Endothelial cell of umbilical vein (primary cell): ENCODE measurements at regions not wholly inside any gene's neighbourhood (a gene's known extent, or its start where the extent isn't known, plus 50 kb on each side); places are given as distances from the start of the nearest gene placed in this dataset.

Experiments used
- BruUV-seq: library from RNA; stranded (reverse); fragments of 400-500 nt; replicated peaks from 2 replicates; lab custom pipeline; 2021; lab: Mats Ljungman, UMichigan
- CTCF ChIA-PET: fragments of 300-600, 350-600 bp; sonication (Branson Sonifier 250); formaldehyde crosslinking; loops from one replicate; lab custom pipeline; 2021; ENCODE audit warnings: antibody characterized with exemption, inconsistent platforms; lab: Charles Lee
- POLR2A ChIA-PET: fragments of 300-600, 350-600 bp; sonication (Branson Sonifier 250); formaldehyde crosslinking; loops from one replicate; lab custom pipeline; 2021; ENCODE audit warnings: antibody characterized with exemption, inconsistent platforms; lab: Charles Lee
- DNase-seq: peaks from one replicate; pipeline ENCODE4 v3.0.0-alpha.2; 2011; ENCODE audit warnings: low read depth, low spot score
- FAIRE-seq: peaks from 2 replicates; lab custom pipeline; 2011; peaks lifted over from hg19 to GRCh38; lab: Jason Lieb, UNC
- H2AFZ ChIP-seq: 2 replicates; pipeline ENCODE4 v1.6.0; 2012; ENCODE audit warnings: low read depth, low read length, control low read depth, inconsistent platforms
- H3K27ac ChIP-seq: 2 replicates; pipeline ENCODE4 v1.5.1; 2011; ENCODE audit warnings: low read depth, mild to moderate bottlenecking, control low read depth, low read length, moderate library complexity; ENCODE audit not compliant: insufficient read depth
- H3K27me3 ChIP-seq, 2 experiments: 2 replicates each; pipeline versions ENCODE4 v1.6.0 to v1.6.1; 2011; ENCODE audit warnings: low read length in 2 of 2, mixed read lengths in 1 of 2; ENCODE audit not compliant: control insufficient read depth in 2 of 2, insufficient read depth in 2 of 2
- H3K36me3 ChIP-seq, 2 experiments: 2 replicates in 1 of 2; 3 replicates in 1 of 2; pipeline ENCODE4 v1.5.1; 2011; ENCODE audit warnings: low read length in 2 of 2, mild to moderate bottlenecking in 1 of 2, moderate library complexity in 1 of 2; ENCODE audit not compliant: control insufficient read depth in 2 of 2, insufficient read depth in 2 of 2; ENCODE audit errors: extremely low read depth in 1 of 2
- H3K4me1 ChIP-seq: 3 replicates; pipeline ENCODE4 v1.5.1; 2011; ENCODE audit warnings: mild to moderate bottlenecking, low read length; ENCODE audit not compliant: control insufficient read depth, insufficient read depth; ENCODE audit errors: extremely low read depth
- H3K4me2 ChIP-seq: 2 replicates; pipeline ENCODE4 v1.6.1; 2011; ENCODE audit warnings: low read length, control low read depth, mixed read lengths; ENCODE audit not compliant: insufficient read depth
- H3K4me3 ChIP-seq, 3 experiments: fragments of 200-600 bp in 1 of 3; sonication (generic), shearing (Covaris generic) in 1 of 3; replicated peaks in 1 of 3; 2 replicates each; pipeline ENCODE4 v1.5.1; 2011 to 2016; ENCODE audit warnings: control low read depth in 3 of 3, low read length in 3 of 3, mild to moderate bottlenecking in 2 of 3, inconsistent platforms in 1 of 3, low read depth in 1 of 3, moderate library complexity in 1 of 3; ENCODE audit not compliant: insufficient read depth in 1 of 3
- H3K79me2 ChIP-seq: 2 replicates; pipeline ENCODE4 v1.6.0; 2012; ENCODE audit warnings: low read length, inconsistent platforms; ENCODE audit not compliant: control insufficient read depth, insufficient read depth
- H3K9ac ChIP-seq: replicated peaks from 2 replicates; pipeline ENCODE3; 2011; ENCODE audit warnings: low read length, control low read depth; ENCODE audit not compliant: insufficient read depth; ENCODE audit errors: extremely low read depth
- H3K9me1 ChIP-seq: replicated peaks from 3 replicates; pipeline ENCODE4 v1.6.0; 2011; ENCODE audit warnings: mild to moderate bottlenecking, low read length; ENCODE audit not compliant: control insufficient read depth, insufficient read depth; ENCODE audit errors: extremely low read depth
- H3K9me3 ChIP-seq: replicated peaks from 2 replicates; pipeline ENCODE4 v1.5.1; 2012; ENCODE audit warnings: low read length, inconsistent platforms; ENCODE audit not compliant: control insufficient read depth, insufficient read depth
- H4K20me1 ChIP-seq: replicated peaks from 2 replicates; pipeline ENCODE3; 2011; ENCODE audit warnings: mild to moderate bottlenecking, low read length; ENCODE audit not compliant: control insufficient read depth, insufficient read depth; ENCODE audit errors: extremely low read depth
- EZH2 ChIP-seq: IDR thresholded peaks from 2 replicates; pipeline ENCODE4 v1.6.1; 2012; ENCODE audit warnings: borderline replicate concordance, low read depth, mild to moderate bottlenecking, moderate library complexity, low read length, inconsistent platforms; ENCODE audit not compliant: severe bottlenecking
- FOS ChIP-seq: IDR thresholded peaks from 2 replicates; pipeline ENCODE4 v1.6.1; 2011; ENCODE audit warnings: mild to moderate bottlenecking, low read length, moderate library complexity, borderline replicate concordance; ENCODE audit not compliant: insufficient read depth
- GATA2 ChIP-seq: IDR thresholded peaks from 2 replicates; pipeline ENCODE4 v1.7.0; 2011; ENCODE audit warnings: low read depth, mild to moderate bottlenecking, moderate library complexity, mixed read lengths, low read length; ENCODE audit not compliant: insufficient read length, insufficient read depth
- JUN ChIP-seq: IDR thresholded peaks from 2 replicates; pipeline ENCODE4 v1.6.1; 2011; ENCODE audit warnings: borderline replicate concordance, low read depth; ENCODE audit not compliant: insufficient read length, insufficient read depth
- MYC ChIP-seq: IDR thresholded peaks from one replicate; pipeline ENCODE4 v1.6.1; 2011; ENCODE audit warnings: mild to moderate bottlenecking, low read depth, low read length
- POLR2A ChIP-seq: IDR thresholded peaks from 2 replicates; pipeline ENCODE4 v1.6.1; 2012; ENCODE audit warnings: low read depth, mild to moderate bottlenecking, control low read depth, low read length
- POLR2AphosphoS5 ChIP-seq: IDR thresholded peaks from 2 replicates; pipeline ENCODE4 v1.6.1; 2012; ENCODE audit warnings: low read depth, mild to moderate bottlenecking, control low read depth, low read length, moderate library complexity; ENCODE audit not compliant: insufficient read depth
- dilution Hi-C: fragments of 300-500 bp; cut with MboI; formaldehyde crosslinking; loops from one replicate; pipeline ENCODE4 v1.15.0; 2019; ENCODE audit warnings: low sequenced_read_pairs; ENCODE audit not compliant: extremely low pct_ligation_motif_present
- intact Hi-C: fragments of 100-400 bp; cut with micrococcal nuclease; formaldehyde crosslinking; loops from one replicate; pipeline ENCODE4 v1.10.0; 2022
- TF ChIP-seq, protein P1 (sequence below), 2 donors: IDR thresholded peaks; 1 replicate in 1 of 2; 2 replicates in 1 of 2; pipeline ENCODE4 v1.5.1; 2011; ENCODE audit warnings: low read length in 2 of 2, mild to moderate bottlenecking in 2 of 2, moderate library complexity in 2 of 2, control low read depth in 1 of 2, inconsistent platforms in 1 of 2, low read depth in 1 of 2; ENCODE audit not compliant: insufficient read depth in 1 of 2; ENCODE audit errors: extremely low read depth in 1 of 2
- TF ChIP-seq, protein P2 (sequence below): IDR thresholded peaks from 2 replicates; pipeline ENCODE4 v1.6.1; 2011; ENCODE audit not compliant: insufficient read depth, insufficient read length

DNA sequence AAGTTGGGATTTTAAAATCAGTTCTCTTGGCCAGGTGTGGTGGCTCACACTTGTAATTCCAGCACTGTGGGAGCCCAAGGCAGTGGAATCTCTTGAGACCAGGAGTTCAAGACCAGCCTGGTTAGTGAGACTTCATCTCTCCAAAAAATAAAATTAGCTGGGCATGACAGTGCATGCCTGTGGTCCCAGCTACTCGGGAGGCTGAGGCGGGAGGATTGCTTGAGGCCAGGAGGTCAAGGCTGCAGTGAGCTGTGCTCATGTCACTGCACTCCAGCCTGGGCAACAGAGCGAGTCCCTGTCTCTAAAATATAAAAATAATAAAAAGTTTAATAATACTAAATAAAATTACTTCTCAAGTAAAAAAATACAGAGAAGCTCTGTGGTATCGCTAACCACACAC, 77.5 kb downstream of the FOXA2 start:
- H3K9me1 ChIP-seq, result no peaks in the 10 kb centered on the region
- H4K20me1 ChIP-seq, result no peaks in the 10 kb centered on the region
- no peak overlapping the region for H3K4me2 ChIP-seq
- POLR2A ChIA-PET, result no interaction called here
- FAIRE-seq (no peak), DNase-seq (no peak)
- no peaks in the 10 kb centered on the region for H3K36me3 ChIP-seq
- H3K4me3 ChIP-seq, result no peak overlapping the region
- H3K27me3 ChIP-seq, result peaks cover 2 to 4% of the 10 kb centered on the region in 2 experiments
- peaks cover 3% of the 10 kb centered on the region for H3K4me1 ChIP-seq
- no peak overlapping the region for H2AFZ ChIP-seq
- intact Hi-C loops (no loop called here), dilution Hi-C loops (no loop called here)
- no peaks in the 10 kb centered on the region for H3K79me2 ChIP-seq
- no peak overlapping the region for H3K27ac ChIP-seq
- BruUV-seq, result no TSS peak
- TF ChIP-seq FOS (no peak), EZH2 (no peak), POLR2A (no peak), JUN (no peak), POLR2AphosphoS5 (no peak), GATA2 (no peak), MYC (no peak)
- TF ChIP-seq, protein P1, sequence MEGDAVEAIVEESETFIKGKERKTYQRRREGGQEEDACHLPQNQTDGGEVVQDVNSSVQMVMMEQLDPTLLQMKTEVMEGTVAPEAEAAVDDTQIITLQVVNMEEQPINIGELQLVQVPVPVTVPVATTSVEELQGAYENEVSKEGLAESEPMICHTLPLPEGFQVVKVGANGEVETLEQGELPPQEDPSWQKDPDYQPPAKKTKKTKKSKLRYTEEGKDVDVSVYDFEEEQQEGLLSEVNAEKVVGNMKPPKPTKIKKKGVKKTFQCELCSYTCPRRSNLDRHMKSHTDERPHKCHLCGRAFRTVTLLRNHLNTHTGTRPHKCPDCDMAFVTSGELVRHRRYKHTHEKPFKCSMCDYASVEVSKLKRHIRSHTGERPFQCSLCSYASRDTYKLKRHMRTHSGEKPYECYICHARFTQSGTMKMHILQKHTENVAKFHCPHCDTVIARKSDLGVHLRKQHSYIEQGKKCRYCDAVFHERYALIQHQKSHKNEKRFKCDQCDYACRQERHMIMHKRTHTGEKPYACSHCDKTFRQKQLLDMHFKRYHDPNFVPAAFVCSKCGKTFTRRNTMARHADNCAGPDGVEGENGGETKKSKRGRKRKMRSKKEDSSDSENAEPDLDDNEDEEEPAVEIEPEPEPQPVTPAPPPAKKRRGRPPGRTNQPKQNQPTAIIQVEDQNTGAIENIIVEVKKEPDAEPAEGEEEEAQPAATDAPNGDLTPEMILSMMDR (IDR thresholded peaks at IDR 0.05; ENCODE audit: extremely low read depth in 1 of 2, insufficient read depth in 1 of 2, low read depth in 1 of 2, low read length in 2 of 2), result no peak
- TF ChIP-seq, protein P2, sequence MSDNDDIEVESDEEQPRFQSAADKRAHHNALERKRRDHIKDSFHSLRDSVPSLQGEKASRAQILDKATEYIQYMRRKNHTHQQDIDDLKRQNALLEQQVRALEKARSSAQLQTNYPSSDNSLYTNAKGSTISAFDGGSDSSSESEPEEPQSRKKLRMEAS, result no peak
- no peaks in the 10 kb centered on the region for H3K9me3 ChIP-seq
- no peak overlapping the region for H3K9ac ChIP-seq
- CTCF ChIA-PET, result interaction anchor here (1.0 to 1.2 kb wide), 3 partner anchors 8 to 168 kb away, joined by 3 to 4 read pairs (median 4); no protein-coding TSS in a partner anchor
